ENCODE measurements at regions not wholly inside any gene's neighbourhood (a gene's known extent, or its start where the extent isn't known, plus 50 kb on each side); places are given as distances from the start of the nearest gene placed in this dataset.

DNA sequence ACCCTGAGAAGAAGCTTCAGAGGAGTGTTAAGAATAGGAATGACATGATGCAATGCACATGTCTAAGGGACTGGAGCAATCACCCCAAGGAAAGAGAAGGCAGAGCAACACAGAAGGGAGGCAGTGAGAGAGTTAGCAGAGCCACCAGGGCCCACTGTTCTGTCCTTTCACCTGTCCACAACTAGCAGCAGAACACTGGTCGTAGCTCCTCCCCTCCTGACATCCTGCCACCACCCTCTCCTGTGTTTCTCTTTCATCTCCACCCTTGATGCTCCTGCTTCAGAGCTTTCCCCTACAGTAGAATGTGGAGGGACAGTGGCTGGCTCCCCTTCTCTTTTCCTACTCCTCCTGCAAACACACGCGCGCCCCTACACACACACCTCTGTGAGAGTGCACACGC lies 483.4 kb upstream of the KIF2A start:
- TF ChIP-seq TAF1 (conservative IDR thresholded peaks at IDR 0.05): no peak
- TF ChIP-seq, protein P1, sequence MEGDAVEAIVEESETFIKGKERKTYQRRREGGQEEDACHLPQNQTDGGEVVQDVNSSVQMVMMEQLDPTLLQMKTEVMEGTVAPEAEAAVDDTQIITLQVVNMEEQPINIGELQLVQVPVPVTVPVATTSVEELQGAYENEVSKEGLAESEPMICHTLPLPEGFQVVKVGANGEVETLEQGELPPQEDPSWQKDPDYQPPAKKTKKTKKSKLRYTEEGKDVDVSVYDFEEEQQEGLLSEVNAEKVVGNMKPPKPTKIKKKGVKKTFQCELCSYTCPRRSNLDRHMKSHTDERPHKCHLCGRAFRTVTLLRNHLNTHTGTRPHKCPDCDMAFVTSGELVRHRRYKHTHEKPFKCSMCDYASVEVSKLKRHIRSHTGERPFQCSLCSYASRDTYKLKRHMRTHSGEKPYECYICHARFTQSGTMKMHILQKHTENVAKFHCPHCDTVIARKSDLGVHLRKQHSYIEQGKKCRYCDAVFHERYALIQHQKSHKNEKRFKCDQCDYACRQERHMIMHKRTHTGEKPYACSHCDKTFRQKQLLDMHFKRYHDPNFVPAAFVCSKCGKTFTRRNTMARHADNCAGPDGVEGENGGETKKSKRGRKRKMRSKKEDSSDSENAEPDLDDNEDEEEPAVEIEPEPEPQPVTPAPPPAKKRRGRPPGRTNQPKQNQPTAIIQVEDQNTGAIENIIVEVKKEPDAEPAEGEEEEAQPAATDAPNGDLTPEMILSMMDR (IDR thresholded peaks at IDR 0.05; ENCODE audit: low read depth, low read length, missing input control): no peak
- no peak for TF ChIP-seq FOXA1 (IDR thresholded peaks at IDR 0.05)
- TF ChIP-seq, protein P2, sequence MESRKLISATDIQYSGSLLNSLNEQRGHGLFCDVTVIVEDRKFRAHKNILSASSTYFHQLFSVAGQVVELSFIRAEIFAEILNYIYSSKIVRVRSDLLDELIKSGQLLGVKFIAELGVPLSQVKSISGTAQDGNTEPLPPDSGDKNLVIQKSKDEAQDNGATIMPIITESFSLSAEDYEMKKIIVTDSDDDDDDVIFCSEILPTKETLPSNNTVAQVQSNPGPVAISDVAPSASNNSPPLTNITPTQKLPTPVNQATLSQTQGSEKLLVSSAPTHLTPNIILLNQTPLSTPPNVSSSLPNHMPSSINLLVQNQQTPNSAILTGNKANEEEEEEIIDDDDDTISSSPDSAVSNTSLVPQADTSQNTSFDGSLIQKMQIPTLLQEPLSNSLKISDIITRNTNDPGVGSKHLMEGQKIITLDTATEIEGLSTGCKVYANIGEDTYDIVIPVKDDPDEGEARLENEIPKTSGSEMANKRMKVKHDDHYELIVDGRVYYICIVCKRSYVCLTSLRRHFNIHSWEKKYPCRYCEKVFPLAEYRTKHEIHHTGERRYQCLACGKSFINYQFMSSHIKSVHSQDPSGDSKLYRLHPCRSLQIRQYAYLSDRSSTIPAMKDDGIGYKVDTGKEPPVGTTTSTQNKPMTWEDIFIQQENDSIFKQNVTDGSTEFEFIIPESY (IDR thresholded peaks at IDR 0.05): no peak
- TF ChIP-seq FOXA2 (IDR thresholded peaks at IDR 0.05): no peak
- no peak for TF ChIP-seq YY1 (IDR thresholded peaks at IDR 0.05)
- TF ChIP-seq, protein P3, sequence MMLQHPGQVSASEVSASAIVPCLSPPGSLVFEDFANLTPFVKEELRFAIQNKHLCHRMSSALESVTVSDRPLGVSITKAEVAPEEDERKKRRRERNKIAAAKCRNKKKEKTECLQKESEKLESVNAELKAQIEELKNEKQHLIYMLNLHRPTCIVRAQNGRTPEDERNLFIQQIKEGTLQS (IDR thresholded peaks at IDR 0.05): no peak
- TF ChIP-seq HNF4G (IDR thresholded peaks at IDR 0.05): no peak
- TF ChIP-seq RXRA (IDR thresholded peaks at IDR 0.05): no peak
- TF ChIP-seq JUND (IDR thresholded peaks at IDR 0.05): no peak
- TF ChIP-seq RAD21 (IDR thresholded peaks at IDR 0.05): no peak
- TF ChIP-seq REST (IDR thresholded peaks at IDR 0.05): no peak
- TF ChIP-seq, protein P4, sequence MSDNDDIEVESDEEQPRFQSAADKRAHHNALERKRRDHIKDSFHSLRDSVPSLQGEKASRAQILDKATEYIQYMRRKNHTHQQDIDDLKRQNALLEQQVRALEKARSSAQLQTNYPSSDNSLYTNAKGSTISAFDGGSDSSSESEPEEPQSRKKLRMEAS (IDR thresholded peaks at IDR 0.05): no peak
- TF ChIP-seq NR2F2 (IDR thresholded peaks at IDR 0.05): no peak
- TF ChIP-seq EGR1 (IDR thresholded peaks at IDR 0.05; ENCODE audit: low read depth in 2 of 2): no peak
- no peak for TF ChIP-seq HNF4A (conservative IDR thresholded peaks at IDR 0.05)
- Histone ChIP-seq H3K9me3 (ENCODE audit: control insufficient read depth in 4 of 4, low read length in 3 of 4) (no peaks in the 10 kb centered on the region), H3K27ac (ENCODE audit: low read depth in 1 of 2, low read length in 2 of 2) (no peak overlapping the region), H3K27me3 (ENCODE audit: control insufficient read depth in 4 of 4, insufficient read depth in 4 of 4, low read length in 3 of 4) (no peaks in the 10 kb centered on the region), H3K36me3 (ENCODE audit: control insufficient read depth in 4 of 4, insufficient read depth in 3 of 4, low read depth in 1 of 4, low read length in 3 of 4) (no peaks in the 10 kb centered on the region), H3K4me1 (ENCODE audit: control insufficient read depth in 4 of 4, insufficient read depth in 4 of 4, low read length in 3 of 4) (no peaks in the 10 kb centered on the region), H3K4me3 (ENCODE audit: low read depth in 1 of 3, low read length in 3 of 3) (no peak overlapping the region), H3K9ac (ENCODE audit: low read depth in 1 of 2, low read length in 2 of 2) (no peak overlapping the region)
- DNase-seq (ENCODE audit: low spot score): no peak
- WGBS: 96% methylated on average over 5 of the region's 5 CpGs

DNA sequence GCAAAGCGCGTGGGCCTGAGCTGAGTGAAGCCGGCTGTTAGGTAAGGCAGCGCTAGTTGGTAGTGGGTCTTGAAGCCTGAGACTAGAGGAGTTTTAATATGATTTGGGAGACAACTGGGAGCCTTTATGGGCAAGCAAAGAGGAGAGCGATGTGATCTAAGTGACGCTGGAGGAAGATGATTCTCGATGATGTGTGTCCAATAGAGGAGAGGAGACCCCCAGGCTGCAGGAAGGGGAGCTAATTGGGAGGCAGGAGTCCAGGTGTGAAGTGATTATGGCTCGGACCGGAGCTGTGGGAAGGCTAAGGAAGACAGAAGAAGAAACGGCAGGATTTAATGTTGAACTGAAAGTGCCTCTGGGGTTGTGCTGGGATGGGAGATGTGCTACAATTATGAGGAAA lies 482.9 kb upstream of the KIF2A start:
- Histone ChIP-seq H3K4me1 (ENCODE audit: control insufficient read depth in 4 of 4, insufficient read depth in 4 of 4, low read length in 3 of 4) (no peaks in the 10 kb centered on the region), H3K27me3 (ENCODE audit: control insufficient read depth in 4 of 4, insufficient read depth in 4 of 4, low read length in 3 of 4) (no peaks in the 10 kb centered on the region), H3K9ac (ENCODE audit: low read depth in 1 of 2, low read length in 2 of 2) (no peak overlapping the region), H3K36me3 (ENCODE audit: control insufficient read depth in 4 of 4, insufficient read depth in 3 of 4, low read depth in 1 of 4, low read length in 3 of 4) (no peaks in the 10 kb centered on the region), H3K4me3 (ENCODE audit: low read depth in 1 of 3, low read length in 3 of 3) (no peak overlapping the region), H3K27ac (ENCODE audit: low read depth in 1 of 2, low read length in 2 of 2) (no peak overlapping the region), H3K9me3 (ENCODE audit: control insufficient read depth in 4 of 4, low read length in 3 of 4) (no peaks in the 10 kb centered on the region)
- DNase-seq (ENCODE audit: low spot score): no peak
- TF ChIP-seq, protein P1 (IDR thresholded peaks at IDR 0.05; ENCODE audit: low read depth, low read length, missing input control): no peak
- TF ChIP-seq FOXA2 (IDR thresholded peaks at IDR 0.05) (no peak), YY1 (IDR thresholded peaks at IDR 0.05) (no peak), GABPA (IDR thresholded peaks at IDR 0.05 in 1 of 2, conservative IDR thresholded peaks at IDR 0.05 in 1 of 2) (no peak), JUND (IDR thresholded peaks at IDR 0.05) (no peak), RAD21 (IDR thresholded peaks at IDR 0.05) (no peak)
- WGBS: 89% methylated on average over 10 of the region's 10 CpGs
